Dedifferentiated amniotic fluid mesenchymal stem cell (primary cell): ENCODE measurements at regions not wholly inside any gene's neighbourhood (a gene's known extent, or its start where the extent isn't known, plus 50 kb on each side); places are given as distances from the start of the nearest gene placed in this dataset.

Source experiments
- DNase-seq: peaks from one replicate; pipeline ENCODE4 v3.0.0-alpha.2; 2016; ENCODE audit errors: extremely low spot score

DNA sequence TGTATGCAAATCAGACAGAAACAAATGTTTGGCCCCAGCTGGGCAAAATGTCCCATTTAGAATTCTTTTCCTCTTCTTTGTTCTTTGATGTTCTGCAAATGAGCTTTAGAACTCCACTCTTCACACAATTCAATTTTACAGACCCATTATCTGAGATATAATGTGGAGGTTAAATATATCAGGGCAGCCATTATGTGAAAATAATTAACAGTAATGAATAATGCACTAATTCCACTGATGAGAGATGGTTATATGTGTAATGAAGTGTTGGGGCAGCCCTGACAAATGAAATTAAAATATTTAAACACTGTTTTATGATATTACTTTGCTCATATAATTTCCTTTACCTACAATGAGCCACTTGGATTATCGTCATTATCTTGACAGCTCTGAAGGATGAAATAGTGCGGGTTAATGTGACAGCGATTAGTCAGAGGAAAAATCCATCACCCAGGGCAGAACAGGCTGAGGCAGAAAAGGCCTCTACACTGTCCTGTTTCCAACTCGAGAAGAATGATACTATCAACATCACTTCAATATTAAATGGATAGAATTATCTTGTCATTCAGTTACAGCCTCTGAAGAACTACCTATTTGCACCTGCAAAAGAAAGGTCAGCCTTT, 321.1 kb downstream of the RBM26 start:
- no peak for DNase-seq

DNA sequence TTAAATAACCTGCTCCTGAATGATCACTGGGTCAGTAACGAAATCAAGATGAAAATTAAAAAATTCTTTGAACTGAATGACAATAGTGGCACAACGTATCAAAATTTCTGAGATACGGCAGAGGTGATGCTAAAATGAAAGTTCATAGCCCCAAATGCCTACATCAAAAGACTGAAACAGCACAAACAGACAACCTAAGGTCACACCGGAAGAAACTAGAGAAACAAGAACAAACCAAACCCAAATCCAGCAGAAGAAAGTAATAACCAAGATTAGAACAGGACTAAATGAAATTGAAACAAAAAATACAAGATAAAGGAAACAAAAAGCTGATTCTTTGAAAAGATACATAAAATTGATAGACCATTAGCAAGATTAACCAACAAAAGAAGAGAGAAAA, 324.1 kb downstream of the RBM26 start:
- DNase-seq: no peak

GRCh38 chr13:79079351-79079839, 326.7 kb downstream of the RBM26 start:
- DNase-seq: no peak

DNA sequence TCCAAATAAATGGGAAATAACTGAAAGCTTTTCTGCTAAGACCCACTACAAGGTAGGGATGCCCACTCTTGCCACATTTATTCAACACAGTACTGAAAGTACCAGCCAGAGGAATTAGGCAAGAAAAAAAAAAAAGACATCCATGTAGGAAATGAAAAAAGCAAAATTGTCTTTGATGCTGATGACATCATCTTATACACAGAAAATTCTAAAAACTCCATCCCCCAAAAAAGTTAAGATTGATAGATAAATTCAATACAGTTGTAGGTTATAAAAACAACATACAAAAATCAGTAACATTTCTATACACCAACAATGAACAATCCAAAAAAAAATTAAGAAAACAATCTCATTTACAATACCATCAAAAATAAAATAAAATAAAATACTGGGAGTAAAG, 330.4 kb downstream of the RBM26 start:
- no peak for DNase-seq

GRCh38 chr13:79070343-79070974, 335.6 kb downstream of the RBM26 start:
- DNase-seq: no peak

DNA sequence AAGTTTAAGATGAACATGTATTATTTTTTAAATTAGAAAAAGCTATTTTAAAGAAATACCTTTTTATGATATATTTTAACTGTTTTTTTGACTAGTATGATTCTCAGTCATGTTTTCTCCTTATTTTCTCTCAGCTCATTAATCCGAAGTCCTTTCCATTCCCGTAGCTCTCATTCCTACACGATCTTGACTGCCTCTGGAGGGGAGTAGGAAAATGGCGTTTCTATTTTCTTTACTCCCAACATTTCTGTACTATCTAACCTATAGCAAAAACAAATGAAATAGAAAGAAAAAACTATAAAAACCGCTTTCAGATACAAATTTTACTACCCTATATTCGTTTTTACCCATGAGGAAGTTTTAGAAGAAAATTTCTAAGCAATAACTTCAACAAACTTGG, 343.8 kb downstream of the RBM26 start:
- no peak for DNase-seq

DNA sequence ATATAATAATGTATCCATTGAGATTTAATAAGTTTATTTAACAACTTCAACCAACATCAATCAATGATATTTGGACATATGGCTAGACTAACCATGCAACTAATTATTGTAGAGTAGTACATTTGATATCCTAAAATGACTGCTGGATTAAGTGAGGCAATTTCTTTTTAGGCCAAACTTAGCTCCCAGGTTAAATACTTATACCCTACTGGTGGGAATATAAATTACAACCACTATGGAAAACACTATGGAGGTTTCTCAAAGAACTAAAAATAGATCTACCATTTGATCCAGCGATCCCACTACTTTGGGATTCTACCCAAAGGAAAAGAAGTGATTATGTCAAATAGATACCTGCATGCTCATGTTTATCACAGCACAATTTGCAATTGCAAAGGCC, 345.8 kb downstream of the RBM26 start:
- DNase-seq: no peak

GRCh38 chr13:79056706-79057105, 349.3 kb downstream of the RBM26 start:
- no peak for DNase-seq

DNA sequence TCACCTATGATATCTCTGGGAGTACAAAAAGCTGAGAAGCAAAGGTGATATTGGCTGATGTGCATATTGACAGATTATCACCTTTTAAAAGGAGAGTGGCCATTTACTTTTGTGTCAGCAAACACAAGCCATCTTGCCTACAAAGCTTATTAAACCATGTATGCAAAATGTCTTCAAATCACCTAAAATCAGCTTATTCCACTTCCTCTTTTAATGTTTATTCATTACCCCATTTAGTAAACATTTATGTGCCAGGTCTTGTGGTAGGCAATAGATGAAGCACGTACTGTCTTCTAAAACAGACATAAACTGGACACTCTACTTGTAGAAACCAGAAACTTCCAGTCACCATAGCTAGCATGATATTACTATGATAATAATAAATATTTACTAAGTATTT, 354.6 kb downstream of the RBM26 start:
- DNase-seq: no peak

DNA sequence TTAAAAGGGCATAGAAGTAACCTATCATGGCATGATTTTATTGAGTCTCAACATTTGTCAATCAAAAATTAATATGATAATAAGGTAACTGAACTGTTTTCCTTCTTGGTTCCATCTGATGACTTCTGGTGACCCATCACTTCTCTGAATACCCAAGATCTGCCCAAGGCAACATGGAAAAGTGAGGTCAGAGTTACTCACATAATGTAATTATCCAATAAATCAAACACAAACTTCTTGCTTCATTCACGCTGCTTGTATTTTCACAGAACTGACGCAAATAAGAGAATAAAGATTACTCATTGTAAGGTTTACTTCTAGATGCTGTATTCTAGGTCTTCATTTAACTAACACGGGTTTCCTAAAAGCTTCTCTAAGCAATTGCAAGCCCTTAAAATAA, 361.6 kb downstream of the RBM26 start:
- DNase-seq: no peak

DNA sequence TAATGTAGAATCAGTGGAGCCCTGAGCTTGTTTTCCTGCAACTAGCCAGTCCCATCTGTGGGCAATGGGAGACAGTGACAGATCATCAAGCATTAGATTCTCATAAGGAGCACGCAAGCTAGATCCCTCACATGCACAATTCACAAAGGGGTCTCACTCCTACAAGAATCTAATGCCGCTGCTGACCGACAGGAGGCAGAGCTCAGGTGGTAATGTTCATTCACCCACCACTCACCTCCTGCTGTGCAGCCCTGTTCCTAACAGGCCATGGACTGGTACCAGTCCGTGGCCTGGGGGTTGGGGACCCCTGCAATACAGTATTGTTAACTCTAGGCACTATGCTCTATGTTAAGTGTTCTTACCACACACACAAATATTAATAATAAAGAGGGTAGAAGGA, 362.8 kb downstream of the RBM26 start:
- DNase-seq: no peak

GRCh38 chr13:79037197-79037596, 368.9 kb downstream of the RBM26 start:
- no peak for DNase-seq

GRCh38 chr13:79034341-79034740, 371.7 kb downstream of the RBM26 start:
- DNase-seq: no peak

DNA sequence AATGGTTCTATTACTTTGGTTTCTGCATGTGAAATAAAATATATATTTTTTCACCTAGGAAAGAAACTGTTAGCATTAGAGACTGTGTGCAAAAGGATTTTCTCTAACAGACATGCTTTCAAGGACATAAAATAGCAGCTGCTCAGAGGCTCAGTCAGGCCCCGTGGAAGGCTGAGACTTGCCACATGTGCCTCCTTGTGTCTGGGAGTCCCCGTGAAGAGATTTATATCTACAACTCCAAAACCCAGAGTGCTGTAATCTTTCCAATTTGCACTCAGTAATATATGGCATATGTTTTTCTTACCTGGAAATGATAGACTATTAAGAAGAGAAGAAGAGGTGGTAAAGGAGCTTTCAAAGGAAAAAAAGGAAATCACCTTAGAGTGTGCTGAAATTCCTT, 371.6 kb upstream of the OBI1 start:
- no peak for DNase-seq

DNA sequence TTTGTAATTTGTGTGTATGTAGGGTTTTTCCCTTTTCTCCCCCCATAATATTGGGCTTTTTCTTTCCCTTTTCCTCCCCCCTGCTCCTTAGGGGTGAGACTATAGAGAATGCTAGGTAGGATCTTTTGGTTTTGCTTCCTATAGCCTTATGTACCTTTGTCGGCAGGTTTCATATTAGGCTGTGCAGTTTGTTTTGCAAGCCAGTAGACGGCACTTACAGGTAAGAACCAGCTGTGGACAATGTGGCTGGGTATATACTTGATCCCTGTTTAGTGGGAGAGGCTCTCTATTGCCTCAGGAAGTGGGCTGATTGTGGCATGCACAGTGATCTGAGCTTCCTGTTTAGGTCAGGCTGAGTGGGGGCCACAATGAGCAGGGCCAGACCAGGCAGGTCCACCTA, 359.2 kb upstream of the OBI1 start:
- DNase-seq: no peak

DNA sequence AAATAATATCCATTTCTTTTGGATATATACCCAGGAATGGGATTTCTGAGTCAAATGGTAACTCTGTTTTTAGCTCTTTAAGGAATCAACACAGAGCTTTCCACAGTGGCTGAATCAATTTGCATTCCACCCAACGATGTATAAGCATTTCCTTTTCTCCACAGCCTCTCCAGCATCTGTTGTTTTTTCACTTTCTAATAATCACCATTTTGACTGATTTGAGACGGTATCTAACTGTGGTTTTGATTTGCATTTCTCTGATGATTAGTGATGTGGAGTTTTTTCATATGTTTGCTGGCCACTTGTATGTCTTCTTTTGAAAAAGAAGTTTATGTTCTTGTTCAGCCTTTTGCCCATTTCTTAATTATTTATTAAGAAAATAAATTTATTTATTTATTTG, 352.2 kb upstream of the OBI1 start:
- DNase-seq: no peak

DNA sequence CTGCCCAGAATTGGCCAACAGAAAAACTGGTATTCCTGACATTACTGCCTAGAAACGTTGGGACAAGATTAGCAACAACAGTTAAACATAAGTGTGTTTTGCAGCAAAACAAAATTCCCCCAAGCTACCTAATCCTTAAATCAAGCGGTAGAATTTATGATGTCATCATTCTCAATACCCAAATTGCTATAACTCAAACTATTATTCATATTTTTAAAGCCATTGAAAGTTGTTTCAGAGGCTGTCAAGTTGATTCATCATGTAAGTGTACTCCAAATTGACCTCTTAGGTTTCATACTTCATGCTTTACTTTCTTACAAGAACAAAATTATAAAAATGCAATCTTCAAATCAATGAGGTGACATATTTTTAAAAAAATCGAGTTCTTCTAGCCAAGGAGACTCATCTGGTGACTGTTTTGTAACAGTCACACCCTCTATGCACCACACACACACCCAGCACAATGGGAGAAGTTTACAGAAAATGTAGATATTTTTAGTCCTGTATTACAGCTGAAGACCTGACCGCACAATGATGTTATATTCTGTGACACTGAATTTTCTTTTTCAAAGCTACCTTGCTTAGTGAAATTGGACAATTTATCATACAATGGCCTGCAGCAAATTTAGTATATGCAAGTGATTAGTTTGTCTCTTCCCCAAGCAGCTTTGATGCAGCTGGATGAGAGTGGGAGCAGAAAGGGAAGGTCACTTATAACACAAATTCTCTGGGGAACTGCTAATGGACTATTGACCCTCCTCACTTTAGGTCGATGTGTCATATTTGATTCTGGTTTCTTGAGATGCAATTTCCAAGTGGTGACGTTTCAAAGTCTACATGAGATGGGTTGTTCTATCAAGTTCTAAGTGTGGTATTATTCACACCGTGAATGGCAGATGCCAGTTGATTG, 345.3 kb upstream of the OBI1 start:
- DNase-seq: no peak

DNA sequence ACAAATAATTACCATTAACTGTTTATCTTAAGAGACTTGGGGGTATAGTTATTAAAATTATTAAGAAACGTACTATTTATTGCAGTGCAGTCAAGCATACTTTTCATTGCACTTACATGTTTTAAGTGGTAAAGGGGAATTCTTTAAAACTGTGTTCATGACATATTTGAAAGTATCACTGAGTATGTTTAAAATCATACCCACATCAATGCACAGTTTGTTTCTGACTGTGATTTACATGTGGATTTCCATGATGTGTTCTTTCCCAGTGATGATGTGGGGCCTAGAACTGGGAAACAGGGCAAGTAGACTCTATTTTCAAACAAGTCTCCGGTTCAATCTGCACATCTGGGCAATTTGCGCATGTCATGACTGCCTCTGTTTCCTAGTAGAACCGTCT, 340.5 kb upstream of the OBI1 start:
- DNase-seq: no peak

DNA sequence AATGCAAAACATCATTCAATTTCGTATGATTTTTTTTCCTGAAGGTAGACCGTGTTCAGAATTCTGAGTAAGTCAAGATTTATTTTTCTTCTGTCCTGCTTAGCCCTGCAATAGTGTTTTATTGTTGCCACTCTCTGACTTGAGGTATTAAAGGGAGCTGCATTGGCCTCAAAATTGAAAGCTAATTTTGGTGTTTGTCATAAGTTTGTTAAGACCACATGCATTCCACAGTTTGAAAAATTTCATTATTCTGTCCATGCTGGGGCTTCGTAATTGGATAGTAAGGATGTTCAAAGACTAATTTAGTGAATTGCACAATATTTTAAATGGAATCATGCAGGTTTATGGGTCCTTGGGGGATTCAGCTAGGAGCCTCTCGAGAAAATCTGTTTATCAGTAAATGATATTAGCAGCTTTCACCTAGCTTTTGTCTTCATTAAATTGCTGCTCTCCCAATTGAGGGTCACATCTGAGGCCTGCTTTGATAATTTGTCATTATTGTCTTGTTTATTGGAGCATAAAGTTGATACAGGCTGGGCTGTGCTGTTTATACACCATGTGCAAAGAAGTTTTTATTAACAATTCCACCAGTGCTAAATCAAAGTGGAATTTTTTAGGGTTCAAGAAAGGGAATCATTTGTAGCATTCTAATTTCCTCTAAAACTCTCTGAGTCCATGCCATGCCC, 339.8 kb upstream of the OBI1 start:
- DNase-seq: no peak

DNA sequence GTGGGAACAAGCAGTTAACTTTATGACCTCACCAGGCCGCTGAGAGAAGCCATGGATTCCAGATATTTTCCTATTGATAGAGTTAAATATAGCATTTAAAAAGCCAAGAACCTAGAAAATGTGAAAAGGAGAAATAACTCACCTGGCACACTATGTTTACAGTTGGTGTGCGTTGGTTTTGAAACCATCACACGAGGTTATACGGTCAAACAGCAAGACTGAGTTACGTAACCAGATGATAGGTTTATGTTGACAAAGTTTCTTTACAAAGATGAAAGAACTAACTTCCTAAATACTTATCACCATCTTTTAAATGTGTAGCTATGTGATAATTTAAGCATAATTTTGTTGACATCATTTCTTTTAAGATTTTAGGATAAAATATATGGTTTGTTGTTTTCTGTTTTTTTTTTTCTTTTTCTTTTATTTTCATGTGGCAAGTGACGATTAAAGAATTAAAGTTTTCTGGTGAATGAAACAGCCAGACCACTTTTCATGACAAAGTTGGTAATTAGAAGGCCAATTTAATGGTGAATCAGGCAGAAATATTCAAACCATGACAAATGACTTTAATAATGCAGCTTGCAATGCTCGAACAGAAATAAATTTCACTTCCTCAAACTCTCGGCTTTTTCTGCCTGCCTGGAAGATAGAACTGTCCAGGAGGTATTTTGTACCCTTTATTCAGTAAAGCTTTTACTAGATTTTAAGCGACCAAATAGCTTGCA, 339.1 kb upstream of the OBI1 start:
- DNase-seq: no peak

- no peak for DNase-seq
Observed at GRCh38 chr13:78993792-78994191, 334.8 kb upstream of the OBI1 start.

DNA sequence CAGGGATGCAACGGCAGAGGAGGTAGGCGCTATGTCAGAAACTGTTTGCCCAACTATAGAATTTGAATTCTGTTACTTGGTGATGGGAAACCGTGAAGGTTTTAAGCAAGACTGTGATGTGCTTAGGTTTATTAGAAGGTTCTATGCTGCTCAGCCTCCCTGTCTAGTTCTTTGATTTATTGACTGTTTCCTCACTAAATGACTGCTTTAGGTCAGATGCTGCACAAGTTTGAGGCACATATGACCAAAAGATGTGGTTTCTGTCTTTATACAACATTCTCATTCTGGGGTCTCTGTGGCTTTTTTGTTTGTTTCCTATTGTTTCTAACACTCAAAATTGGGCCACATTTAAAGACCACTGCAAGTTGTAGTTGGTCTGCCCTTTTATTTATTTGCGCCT, 323.0 kb upstream of the OBI1 start:
- DNase-seq: no peak
